Adrenal gland (tissue), 9 donors: ENCODE measurements at regions not wholly inside any gene's neighbourhood (a gene's known extent, or its start where the extent isn't known, plus 50 kb on each side); places are given as distances from the start of the nearest gene placed in this dataset.

Experiments
- DNase-seq, 7 donors: peaks; one replicate each; pipeline ENCODE4 v3.0.0-alpha.2; 2019 to 2020
- H3K27ac ChIP-seq, 5 donors: fragments of 200-600 bp; sonication (generic) in 4 of 5; 1 replicate in 3 of 5; 2 replicates in 2 of 5; pipeline versions ENCODE4 v1.5.1 to v1.8.0; 2016 to 2020; ENCODE audit warnings: mild to moderate bottlenecking in 1 of 5
- H3K27me3 ChIP-seq: fragments of 200-600 bp; 2 replicates; pipeline ENCODE4 v1.8.0; 2021
- H3K36me3 ChIP-seq, 2 donors: fragments of 200-600 bp; replicated peaks in 1 of 2; 1 replicate in 1 of 2; 2 replicates in 1 of 2; pipeline versions ENCODE4 v1.5.1 to v1.8.0; 2018 to 2022
- H3K4me1 ChIP-seq, 2 donors: fragments of 200-600 bp; replicated peaks in 1 of 2; 1 replicate in 1 of 2; 2 replicates in 1 of 2; pipeline versions ENCODE4 v1.5.1 to v1.8.0; 2018 to 2021
- H3K4me3 ChIP-seq, 4 donors: fragments of 200-600 bp; sonication (generic) in 3 of 4; one replicate each; pipeline ENCODE4 v1.5.1; 2016 to 2018
- H3K9me3 ChIP-seq, 3 donors: fragments of 200-600 bp; sonication (generic) in 1 of 3; replicated peaks in 1 of 3; 1 replicate in 2 of 3; 2 replicates in 1 of 3; pipeline versions ENCODE4 v1.5.1 to v1.8.0; 2016 to 2021
- POLR2A ChIP-seq, 2 donors: fragments of 450-650 bp; IDR thresholded peaks; one replicate each; pipeline ENCODE4 v1.6.1; 2017; ENCODE audit warnings: antibody characterized with exemption in 2 of 2, mild to moderate bottlenecking in 2 of 2, moderate library complexity in 1 of 2
- WGBS, 4 donors: extraction: QIAGEN DNeasy Blood & Tissue Kit in 2 of 4; methylation state at CpG; one replicate each; pipeline versions ENCODE4 v1.1.5 to v1.1.7; 2013 to 2017; 5-methylcytosine and 5-hydroxymethylcytosine counted together
- intact Hi-C, 2 donors: fragments of 100-400 bp; cut with DNase I; formaldehyde crosslinking; loops; one replicate each; pipeline versions ENCODE4 v1.14.1 to v1.15.0; 2022 to 2023
- TF ChIP-seq, protein P1 (sequence below), 6 experiments: fragments of 450-650 bp in 4 of 6; fragments of 200-600 bp in 2 of 6; sonication (generic) in 1 of 6; IDR thresholded peaks; 1 replicate in 5 of 6; 2 replicates in 1 of 6; pipeline versions ENCODE4 v1.5.1 to v1.8.0; 2016 to 2021; ENCODE audit warnings: antibody characterized with exemption in 6 of 6, mild to moderate bottlenecking in 2 of 6, moderate library complexity in 1 of 6
- donor health status: healthy with polysubstance abuse.
- donor health status: Bipolar disorder and iron deficiency.
- donor health status: DM: yes; HTN: yes; CAD: no.
- donor health status: DM: no; HTN: no; CAD: no.
- donor health status: DM: no; HTN: no; CAD: no.

DNA sequence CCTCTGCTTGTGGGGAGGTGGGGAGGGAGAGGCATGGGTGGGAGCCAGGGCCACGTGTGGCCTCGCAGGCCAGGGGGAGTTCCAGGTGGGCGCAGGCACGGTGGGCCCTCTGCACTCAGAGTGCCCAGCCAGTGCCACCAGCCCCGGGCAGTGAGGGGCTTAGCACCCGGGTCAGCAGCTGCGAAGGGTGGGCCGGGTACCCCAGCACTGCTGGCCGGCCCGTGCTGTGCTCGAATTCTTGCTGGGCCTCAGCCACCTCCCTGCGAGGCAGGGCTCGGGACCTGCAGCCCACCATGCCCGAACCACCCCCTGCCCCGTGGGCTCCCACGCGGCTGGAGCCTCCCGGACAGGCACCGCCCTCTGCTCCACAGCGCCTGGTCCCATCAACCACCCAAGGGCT is 1277.2 kb downstream of the JRKL start:
- intact Hi-C loops = no loop called here
- no peaks in the 10 kb centered on the region for H3K36me3 ChIP-seq
- no peaks in the 10 kb centered on the region for H3K4me1 ChIP-seq
- no peaks in the 10 kb centered on the region for H3K9me3 ChIP-seq
- 60 to 95% (median 95%) methylated on average over 1 to 20 of the region's 20 CpGs for WGBS, 4 donors
- H3K4me3 ChIP-seq = no peak overlapping the region
- H3K27ac ChIP-seq = no peak overlapping the region
- no peak for DNase-seq
- H3K27me3 ChIP-seq = no peaks in the 10 kb centered on the region
- TF ChIP-seq, protein P1, sequence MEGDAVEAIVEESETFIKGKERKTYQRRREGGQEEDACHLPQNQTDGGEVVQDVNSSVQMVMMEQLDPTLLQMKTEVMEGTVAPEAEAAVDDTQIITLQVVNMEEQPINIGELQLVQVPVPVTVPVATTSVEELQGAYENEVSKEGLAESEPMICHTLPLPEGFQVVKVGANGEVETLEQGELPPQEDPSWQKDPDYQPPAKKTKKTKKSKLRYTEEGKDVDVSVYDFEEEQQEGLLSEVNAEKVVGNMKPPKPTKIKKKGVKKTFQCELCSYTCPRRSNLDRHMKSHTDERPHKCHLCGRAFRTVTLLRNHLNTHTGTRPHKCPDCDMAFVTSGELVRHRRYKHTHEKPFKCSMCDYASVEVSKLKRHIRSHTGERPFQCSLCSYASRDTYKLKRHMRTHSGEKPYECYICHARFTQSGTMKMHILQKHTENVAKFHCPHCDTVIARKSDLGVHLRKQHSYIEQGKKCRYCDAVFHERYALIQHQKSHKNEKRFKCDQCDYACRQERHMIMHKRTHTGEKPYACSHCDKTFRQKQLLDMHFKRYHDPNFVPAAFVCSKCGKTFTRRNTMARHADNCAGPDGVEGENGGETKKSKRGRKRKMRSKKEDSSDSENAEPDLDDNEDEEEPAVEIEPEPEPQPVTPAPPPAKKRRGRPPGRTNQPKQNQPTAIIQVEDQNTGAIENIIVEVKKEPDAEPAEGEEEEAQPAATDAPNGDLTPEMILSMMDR (IDR thresholded peaks at IDR 0.05) = no peak
- no peak for TF ChIP-seq POLR2A (IDR thresholded peaks at IDR 0.05)

DNA sequence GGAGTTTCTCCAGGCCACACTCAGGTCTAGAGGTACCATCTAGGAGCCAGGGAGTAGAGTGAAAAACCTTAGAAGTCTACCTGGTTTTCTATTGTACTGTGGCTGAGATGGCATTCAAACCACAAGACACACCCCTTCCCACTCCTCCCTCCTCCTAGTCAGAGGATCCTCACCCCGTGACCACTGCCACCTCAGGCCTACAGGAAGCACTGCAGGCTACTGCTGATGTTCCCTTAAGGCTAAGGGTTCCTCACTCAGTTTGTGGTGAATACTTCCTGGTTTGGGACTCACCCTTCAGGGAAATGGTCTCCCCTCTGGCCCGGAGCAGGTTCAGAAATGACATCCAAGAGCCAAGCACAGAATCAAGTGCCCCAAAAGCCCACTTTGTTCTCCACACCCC is 1293.9 kb downstream of the JRKL start:
- no peak overlapping the region for H3K27ac ChIP-seq
- 69 to 89% (median 84%) methylated on average over 2 of the region's 2 CpGs for WGBS, 4 donors
- no peaks in the 10 kb centered on the region for H3K4me1 ChIP-seq
- no peak for TF ChIP-seq POLR2A (IDR thresholded peaks at IDR 0.05)
- TF ChIP-seq, protein P1 (IDR thresholded peaks at IDR 0.05) = no peak
- no peaks in the 10 kb centered on the region for H3K36me3 ChIP-seq
- peaks cover 0 to 4% (median 0%) of the 10 kb centered on the region in 3 donors for H3K9me3 ChIP-seq
- H3K4me3 ChIP-seq = no peak overlapping the region
- no peaks in the 10 kb centered on the region for H3K27me3 ChIP-seq
- no peak for DNase-seq
- intact Hi-C loops = no loop called here

DNA sequence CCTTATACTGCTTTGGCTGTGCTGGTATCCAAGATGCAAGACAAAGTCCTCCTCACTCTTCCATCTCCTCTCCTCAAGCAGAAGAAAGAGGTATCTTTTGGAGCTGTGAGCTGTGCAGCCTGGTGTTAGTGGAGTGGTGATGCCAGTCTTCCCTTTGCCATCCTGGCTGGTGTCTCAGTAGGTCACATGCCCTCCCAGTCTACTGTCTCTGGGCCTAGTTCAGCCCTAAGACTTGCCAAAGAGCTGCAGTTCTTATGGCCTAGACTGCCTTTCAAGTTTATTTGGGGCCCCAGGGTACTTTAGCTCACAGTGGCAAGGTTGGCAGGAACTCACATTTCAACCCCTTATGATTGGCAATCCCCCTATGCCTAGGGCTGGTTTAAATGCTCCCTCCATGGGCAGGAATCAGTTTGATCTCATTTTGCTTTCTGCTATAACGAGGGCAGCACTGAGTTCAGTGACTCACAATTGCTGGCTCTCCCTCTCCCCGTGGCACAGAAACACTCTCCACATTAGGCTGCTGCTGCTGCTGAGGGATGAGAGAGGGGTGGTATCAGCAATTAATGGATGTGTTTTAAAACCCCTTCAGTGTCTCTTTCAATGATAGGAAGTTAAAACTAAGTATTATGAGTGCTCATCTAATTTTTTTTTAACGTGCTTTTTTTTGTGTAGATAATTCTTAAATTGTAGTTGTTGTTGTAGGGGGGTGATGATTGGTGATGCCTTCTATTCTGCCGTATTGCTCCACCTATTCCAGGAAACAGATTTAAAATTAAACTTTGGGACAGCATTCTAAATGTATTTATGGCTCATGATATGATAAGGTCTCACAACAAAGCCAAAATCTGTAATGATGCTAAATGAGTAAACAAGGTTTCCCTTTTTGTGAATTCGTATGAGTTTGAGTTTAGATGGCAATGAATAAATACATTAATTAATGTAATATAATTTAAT is 1295.0 kb downstream of the JRKL start:
- H3K36me3 ChIP-seq = no peaks in the 10 kb centered on the region
- peaks cover 0 to 4% (median 0%) of the 10 kb centered on the region in 3 donors for H3K9me3 ChIP-seq
- no peak for DNase-seq
- no peak overlapping the region for H3K4me3 ChIP-seq
- H3K4me1 ChIP-seq = no peaks in the 10 kb centered on the region
- no peak for TF ChIP-seq POLR2A (IDR thresholded peaks at IDR 0.05)
- TF ChIP-seq, protein P1 (IDR thresholded peaks at IDR 0.05) = no peak
- no peak overlapping the region for H3K27ac ChIP-seq
- 65 to 74% (median 70%) methylated on average over 5 of the region's 5 CpGs for WGBS, 4 donors
- H3K27me3 ChIP-seq = no peaks in the 10 kb centered on the region
- intact Hi-C loops = no loop called here

DNA sequence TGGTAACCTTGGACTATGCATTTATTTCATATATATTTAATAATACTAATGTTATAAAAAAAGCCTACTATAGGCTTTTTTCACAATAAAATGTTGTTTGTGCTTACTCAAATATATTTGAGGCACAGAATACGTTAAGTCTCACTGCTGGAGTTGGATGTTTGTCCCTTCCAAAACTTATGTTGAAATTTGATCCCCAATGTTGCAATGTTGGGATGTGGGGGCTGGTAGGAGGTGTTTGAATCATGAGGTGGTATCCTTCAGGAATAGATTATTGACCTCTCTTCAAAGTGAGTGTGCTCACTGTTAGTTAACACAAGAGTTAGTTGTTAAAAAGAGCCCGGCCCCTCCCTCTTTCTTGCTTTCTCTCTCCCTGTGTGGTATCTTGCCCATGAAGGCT is 1295.9 kb downstream of the JRKL start:
- no peak for TF ChIP-seq POLR2A (IDR thresholded peaks at IDR 0.05)
- TF ChIP-seq, protein P1 (IDR thresholded peaks at IDR 0.05) = no peak
- Histone ChIP-seq H3K27ac (no peak overlapping the region), H3K9me3 (peaks cover 0 to 4% (median 0%) of the 10 kb centered on the region in 3 donors), H3K4me1 (no peaks in the 10 kb centered on the region), H3K36me3 (no peaks in the 10 kb centered on the region), H3K4me3 (no peak overlapping the region), H3K27me3 (no peaks in the 10 kb centered on the region)
- DNase-seq = no peak
- intact Hi-C loops = no loop called here
- WGBS, 4 donors = 80 to 86% (median 84%) methylated on average over 2 of the region's 2 CpGs
